Common myeloid progenitor, CD34-positive (primary cell): ENCODE measurements at regions not wholly inside any gene's neighbourhood (a gene's known extent, or its start where the extent isn't known, plus 50 kb on each side); places are given as distances from the start of the nearest gene placed in this dataset.

Experiments
- CTCF ChIA-PET: fragments of 350-600 bp; sonication (Branson Sonifier 250); formaldehyde crosslinking; loops from one replicate; lab custom pipeline; 2021; ENCODE audit warnings: antibody characterized with exemption; lab: Charles Lee
- POLR2A ChIA-PET: fragments of 350-600 bp; sonication (Branson Sonifier 250); formaldehyde crosslinking; loops from one replicate; lab custom pipeline; 2021; ENCODE audit warnings: antibody characterized with exemption; lab: Charles Lee
- DNase-seq, 3 donors: peaks; one replicate each; pipeline versions ENCODE4 v3.0.0 to v3.0.0-alpha.2; 2013
- H3K27ac ChIP-seq, 2 experiments: 1 replicate in 1 of 2; 2 replicates in 1 of 2; pipeline ENCODE4 v1.7.0; 2013; ENCODE audit warnings: inconsistent platforms in 2 of 2, low read length in 2 of 2, mild to moderate bottlenecking in 2 of 2, low read depth in 1 of 2, moderate library complexity in 1 of 2; ENCODE audit not compliant: severe bottlenecking in 2 of 2, insufficient read depth in 1 of 2, poor library complexity in 1 of 2
- H3K27me3 ChIP-seq, 5 experiments: replicated peaks in 2 of 5; 1 replicate in 3 of 5; 2 replicates in 2 of 5; pipeline versions ENCODE4 v1.6.1 to v1.7.0; 2013; ENCODE audit warnings: low read length in 4 of 5, mild to moderate bottlenecking in 2 of 5, moderate library complexity in 2 of 5, inconsistent platforms in 1 of 5; ENCODE audit not compliant: insufficient read depth in 5 of 5, control insufficient read depth in 4 of 5
- H3K36me3 ChIP-seq, 4 experiments: 1 replicate in 2 of 4; 2 replicates in 2 of 4; pipeline versions ENCODE4 v1.6.1 to v1.7.0; 2013; ENCODE audit warnings: low read length in 3 of 4, control low read depth in 1 of 4, mild to moderate bottlenecking in 1 of 4; ENCODE audit not compliant: control insufficient read depth in 4 of 4, insufficient read depth in 4 of 4
- H3K4me1 ChIP-seq, 4 experiments: 1 replicate in 3 of 4; 2 replicates in 1 of 4; pipeline versions ENCODE4 v1.6.1 to v1.7.1; 2013; ENCODE audit warnings: low read length in 3 of 4, mild to moderate bottlenecking in 3 of 4, control low read depth in 1 of 4, inconsistent platforms in 1 of 4, moderate library complexity in 1 of 4; ENCODE audit not compliant: control insufficient read depth in 4 of 4, insufficient read depth in 4 of 4; ENCODE audit errors: control extremely low read depth in 1 of 4
- H3K4me3 ChIP-seq, 7 experiments: 1 replicate in 4 of 7; 2 replicates in 3 of 7; pipeline versions ENCODE4 v1.5.1 to v1.7.0; 2013; ENCODE audit warnings: mild to moderate bottlenecking in 7 of 7, low read length in 6 of 7, moderate library complexity in 6 of 7, inconsistent platforms in 2 of 7, low read depth in 2 of 7, control low read depth in 1 of 7; ENCODE audit not compliant: insufficient read depth in 4 of 7, control insufficient read depth in 1 of 7; ENCODE audit errors: extremely low read depth in 1 of 7
- H3K9me3 ChIP-seq, 5 experiments: 1 replicate in 4 of 5; 2 replicates in 1 of 5; pipeline versions ENCODE4 v1.6.1 to v1.7.1; 2013; ENCODE audit warnings: low read length in 4 of 5, mild to moderate bottlenecking in 2 of 5, inconsistent platforms in 1 of 5, low read depth in 1 of 5, moderate library complexity in 1 of 5; ENCODE audit not compliant: control insufficient read depth in 4 of 5, insufficient read depth in 2 of 5; ENCODE audit errors: control extremely low read depth in 1 of 5
- WGBS: methylation state at CpG from one replicate; pipeline ENCODE4 v1.1.5; 2013; ENCODE audit not compliant: insufficient coverage; 5-methylcytosine and 5-hydroxymethylcytosine counted together

- H3K9me3 ChIP-seq = no peaks in the 10 kb centered on the region
- ChIA-PET POLR2A (no interaction called here), CTCF (no interaction called here)
- H3K36me3 ChIP-seq = no peaks in the 10 kb centered on the region
- H3K27me3 ChIP-seq = no peaks in the 10 kb centered on the region
- no peak for DNase-seq
- H3K4me3 ChIP-seq = no peak overlapping the region
- H3K4me1 ChIP-seq = no peaks in the 10 kb centered on the region
- no peak overlapping the region for H3K27ac ChIP-seq
- WGBS = 100% methylated on average over 1 of the region's 2 CpGs
Measured at GRCh38 chr4:134999169-134999568, 797.6 kb upstream of the PABPC4L start.

- Histone ChIP-seq H3K4me3 (no peak overlapping the region), H3K27ac (no peak overlapping the region), H3K36me3 (no peaks in the 10 kb centered on the region), H3K4me1 (no peaks in the 10 kb centered on the region), H3K9me3 (no peaks in the 10 kb centered on the region), H3K27me3 (no peaks in the 10 kb centered on the region)
- POLR2A ChIA-PET = no interaction called here
- DNase-seq = no peak
- CTCF ChIA-PET = no interaction called here
- 91% methylated on average over 3 of the region's 3 CpGs for WGBS
Measured at GRCh38 chr4:134961963-134962362, 760.4 kb upstream of the PABPC4L start.

- CTCF ChIA-PET = no interaction called here
- H3K36me3 ChIP-seq = no peaks in the 10 kb centered on the region
- no peaks in the 10 kb centered on the region for H3K9me3 ChIP-seq
- POLR2A ChIA-PET = no interaction called here
- H3K4me1 ChIP-seq = no peaks in the 10 kb centered on the region
- no peak for DNase-seq
- H3K27ac ChIP-seq = no peak overlapping the region
- H3K4me3 ChIP-seq = no peak overlapping the region
- H3K27me3 ChIP-seq = no peaks in the 10 kb centered on the region
- 100% methylated on average over 1 of the region's 1 CpG for WGBS
Measured at GRCh38 chr4:134958862-134959261, 757.3 kb upstream of the PABPC4L start.

GRCh38 chr4:134955059-134955458, 753.5 kb upstream of the PABPC4L start:
- ChIA-PET CTCF (no interaction called here), POLR2A (no interaction called here)
- H3K27ac ChIP-seq = no peak overlapping the region
- no peaks in the 10 kb centered on the region for H3K36me3 ChIP-seq
- WGBS = no CpG with 5 or more reads among the region's 1 CpG
- no peak overlapping the region for H3K4me3 ChIP-seq
- H3K4me1 ChIP-seq = no peaks in the 10 kb centered on the region
- no peak for DNase-seq
- no peaks in the 10 kb centered on the region for H3K27me3 ChIP-seq
- H3K9me3 ChIP-seq = no peaks in the 10 kb centered on the region

- H3K27ac ChIP-seq = no peak overlapping the region
- H3K4me3 ChIP-seq = no peak overlapping the region
- DNase-seq = no peak
- H3K4me1 ChIP-seq = no peaks in the 10 kb centered on the region
- over 99% methylated on average over 17 of the region's 21 CpGs for WGBS
- no peaks in the 10 kb centered on the region for H3K9me3 ChIP-seq
- no peaks in the 10 kb centered on the region for H3K27me3 ChIP-seq
- H3K36me3 ChIP-seq = no peaks in the 10 kb centered on the region
- POLR2A ChIA-PET = interaction anchor here (0.6 kb wide), 1 partner anchor 11 kb away, joined by 3 read pairs; no protein-coding TSS in a partner anchor
- CTCF ChIA-PET = no interaction called here
Measured at GRCh38 chr4:134952775-134953174, 751.2 kb upstream of the PABPC4L start.

GRCh38 chr4:134952305-134952704, 750.7 kb upstream of the PABPC4L start:
- no peaks in the 10 kb centered on the region for H3K4me1 ChIP-seq
- DNase-seq = no peak
- 96% methylated on average over 13 of the region's 13 CpGs for WGBS
- H3K4me3 ChIP-seq = no peak overlapping the region
- no peaks in the 10 kb centered on the region for H3K27me3 ChIP-seq
- CTCF ChIA-PET = no interaction called here
- H3K36me3 ChIP-seq = no peaks in the 10 kb centered on the region
- POLR2A ChIA-PET = interaction anchor here (0.6 kb wide), 1 partner anchor 10 kb away, joined by 3 read pairs; no protein-coding TSS in a partner anchor
- H3K9me3 ChIP-seq = no peaks in the 10 kb centered on the region
- H3K27ac ChIP-seq = no peak overlapping the region

GRCh38 chr4:134948110-134948642, 746.6 kb upstream of the PABPC4L start:
- DNase-seq = no peak
- ChIA-PET POLR2A (no interaction called here), CTCF (no interaction called here)
- no peak overlapping the region for H3K4me3 ChIP-seq
- WGBS = 98% methylated on average over 21 of the region's 22 CpGs
- H3K9me3 ChIP-seq = no peaks in the 10 kb centered on the region
- no peaks in the 10 kb centered on the region for H3K27me3 ChIP-seq
- H3K36me3 ChIP-seq = no peaks in the 10 kb centered on the region
- H3K27ac ChIP-seq = no peak overlapping the region
- no peaks in the 10 kb centered on the region for H3K4me1 ChIP-seq
